ENCODE measurements at regions not wholly inside any gene's neighbourhood (a gene's known extent, or its start where the extent isn't known, plus 50 kb on each side); places are given as distances from the start of the nearest gene placed in this dataset.

DNA sequence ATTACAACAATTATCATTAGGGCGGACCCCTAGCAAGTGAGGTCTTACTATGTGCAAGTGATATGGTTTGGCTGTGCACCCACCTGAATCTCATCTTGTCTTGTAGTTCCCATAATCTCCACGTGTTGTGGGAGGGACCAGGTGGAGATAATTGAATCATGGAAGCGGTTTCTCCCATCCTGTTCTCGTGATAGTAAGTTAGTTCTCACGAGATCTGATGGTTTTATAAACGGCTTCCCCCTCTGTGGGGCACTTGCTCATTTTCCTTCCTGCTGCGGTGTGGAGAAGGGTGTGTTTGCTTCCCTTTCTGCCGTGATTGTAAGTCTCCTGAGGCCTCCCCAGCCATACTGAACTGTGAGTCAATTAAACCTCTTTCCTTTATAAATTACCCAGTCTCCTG lies 96.1 kb upstream of the CDK6 start:
- TF ChIP-seq CTCF (IDR thresholded peaks at IDR 0.05; ENCODE audit: low read depth, low read length): no peak
- in situ Hi-C loops (cut with HindIII; ENCODE audit: low sequenced_read_pairs): no loop called here
- no peak overlapping the region for H3K4me3 ChIP-seq (ENCODE audit: low read depth, low read length)
- DNase-seq (ENCODE audit: low read depth, low spot score): no peak

GRCh38 chr7:92930404-92930803 lies 94.0 kb upstream of the CDK6 start:
- in situ Hi-C loops (cut with HindIII; ENCODE audit: low sequenced_read_pairs): no loop called here
- no peak for TF ChIP-seq CTCF (IDR thresholded peaks at IDR 0.05; ENCODE audit: low read depth, low read length)
- DNase-seq (ENCODE audit: low read depth, low spot score): no peak
- no peak overlapping the region for H3K4me3 ChIP-seq (ENCODE audit: low read depth, low read length)

DNA sequence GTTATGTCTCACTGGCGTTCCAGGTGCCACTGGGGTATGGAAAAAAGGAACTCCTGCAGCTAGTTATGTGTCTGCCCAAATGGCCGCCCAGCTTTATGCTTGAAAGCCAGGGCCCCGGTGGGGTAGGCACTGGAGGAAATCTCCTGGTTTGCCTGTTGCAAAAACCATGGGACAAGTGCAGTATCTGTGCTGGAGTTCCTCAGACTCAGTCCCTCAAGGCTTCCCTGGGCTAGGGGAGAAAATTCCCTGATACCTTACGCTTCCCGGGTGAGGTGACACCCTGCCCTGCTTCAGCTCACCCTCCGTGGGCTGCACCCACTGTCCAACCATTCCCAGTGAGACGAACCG lies 90.3 kb upstream of the CDK6 start:
- TF ChIP-seq CTCF (IDR thresholded peaks at IDR 0.05; ENCODE audit: low read depth, low read length): no peak
- in situ Hi-C loops (cut with HindIII; ENCODE audit: low sequenced_read_pairs): no loop called here
- H3K4me3 ChIP-seq (ENCODE audit: low read depth, low read length): no peak overlapping the region
- no peak for DNase-seq (ENCODE audit: low read depth, low spot score)

- H3K4me3 ChIP-seq (ENCODE audit: low read depth, low read length): no peak overlapping the region
- in situ Hi-C loops (cut with HindIII; ENCODE audit: low sequenced_read_pairs): no loop called here
- TF ChIP-seq CTCF (IDR thresholded peaks at IDR 0.05; ENCODE audit: low read depth, low read length): no peak
- peak; percentile 26 for DNase-seq (ENCODE audit: low read depth, low spot score)
Measured at GRCh38 chr7:92925876-92926696, 89.7 kb upstream of the CDK6 start.

DNA sequence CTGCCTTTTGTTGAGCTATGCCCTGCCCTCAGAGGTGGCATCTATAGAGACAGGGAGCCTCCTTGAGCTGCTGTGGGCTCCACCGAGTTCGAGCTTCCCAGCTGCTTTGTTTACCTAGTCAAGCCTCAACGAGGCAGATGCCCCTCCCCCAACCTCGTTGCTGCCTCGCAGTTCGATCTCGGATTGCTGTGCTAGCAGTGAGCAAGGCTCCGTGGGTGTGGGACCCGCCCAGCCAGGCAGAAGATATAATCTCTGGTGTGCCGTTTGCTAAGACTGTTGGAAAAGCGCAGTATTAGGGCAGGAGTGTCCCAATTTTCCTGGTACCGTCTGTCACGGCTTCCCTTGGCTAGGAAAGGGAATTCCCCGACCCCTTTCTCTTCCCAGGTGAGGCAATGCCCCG lies 88.4 kb upstream of the CDK6 start:
- no peak for TF ChIP-seq CTCF (IDR thresholded peaks at IDR 0.05; ENCODE audit: low read depth, low read length)
- in situ Hi-C loops (cut with HindIII; ENCODE audit: low sequenced_read_pairs): no loop called here

GRCh38 chr7:92917230-92917629 lies 80.9 kb upstream of the CDK6 start:
- no peak overlapping the region for H3K4me3 ChIP-seq (ENCODE audit: low read depth, low read length)
- DNase-seq (ENCODE audit: low read depth, low spot score): no peak
- in situ Hi-C loops (cut with HindIII; ENCODE audit: low sequenced_read_pairs): no loop called here
- TF ChIP-seq CTCF (IDR thresholded peaks at IDR 0.05; ENCODE audit: low read depth, low read length): no peak

More for the DNA sequence above, 88.4 kb upstream of the CDK6 start:
- no peak for DNase-seq (ENCODE audit: low read depth, low spot score)
- no peak overlapping the region for H3K4me3 ChIP-seq (ENCODE audit: low read depth, low read length)
